Liver (tissue), 7 donors: ENCODE measurements at regions not wholly inside any gene's neighbourhood (a gene's known extent, or its start where the extent isn't known, plus 50 kb on each side); places are given as distances from the start of the nearest gene placed in this dataset.

Experiments used
- DNase-seq: peaks from one replicate; pipeline ENCODE4 v3.0.0-alpha.2; 2017; ENCODE audit warnings: low spot score
- H3K27ac ChIP-seq, 2 donors: one replicate each; pipeline ENCODE4 v1.7.0; 2013; ENCODE audit warnings: inconsistent platforms in 2 of 2, low read length in 2 of 2, control low read depth in 1 of 2, low read depth in 1 of 2, mild to moderate bottlenecking in 1 of 2
- H3K27me3 ChIP-seq, 4 donors: one replicate each; pipeline versions ENCODE4 v1.6.1 to v1.7.0; 2013; ENCODE audit warnings: low read length in 3 of 4, inconsistent platforms in 1 of 4, mild to moderate bottlenecking in 1 of 4, moderate library complexity in 1 of 4; ENCODE audit not compliant: control insufficient read depth in 4 of 4, insufficient read depth in 4 of 4
- H3K36me3 ChIP-seq, 4 donors: one replicate each; pipeline versions ENCODE4 v1.6.1 to v1.7.0; 2013; ENCODE audit warnings: low read length in 3 of 4, mild to moderate bottlenecking in 3 of 4, low read depth in 1 of 4, moderate library complexity in 1 of 4; ENCODE audit not compliant: control insufficient read depth in 4 of 4, insufficient read depth in 3 of 4
- H3K4me1 ChIP-seq, 4 donors: one replicate each; pipeline versions ENCODE4 v1.6.1 to v1.7.0; 2013; ENCODE audit warnings: low read length in 3 of 4, mild to moderate bottlenecking in 3 of 4, moderate library complexity in 1 of 4; ENCODE audit not compliant: control insufficient read depth in 4 of 4, insufficient read depth in 4 of 4
- H3K4me3 ChIP-seq, 3 donors: one replicate each; pipeline versions ENCODE4 v1.6.1 to v1.7.0; 2013; ENCODE audit warnings: low read length in 3 of 3, control low read depth in 1 of 3, low read depth in 1 of 3, mild to moderate bottlenecking in 1 of 3
- H3K9ac ChIP-seq, 2 donors: one replicate each; pipeline ENCODE4 v1.7.0; 2013; ENCODE audit warnings: low read length in 2 of 2, mild to moderate bottlenecking in 2 of 2, moderate library complexity in 2 of 2, control low read depth in 1 of 2, low read depth in 1 of 2
- H3K9me3 ChIP-seq, 4 donors: one replicate each; pipeline versions ENCODE4 v1.6.1 to v1.7.0; 2013; ENCODE audit warnings: low read length in 3 of 4; ENCODE audit not compliant: control insufficient read depth in 4 of 4
- EGR1 ChIP-seq, 2 donors: IDR thresholded peaks; 2 replicates each; pipeline ENCODE4 v1.6.1; 2016 to 2018; ENCODE audit warnings: antibody characterized with exemption in 2 of 2, low read depth in 2 of 2
- GABPA ChIP-seq, 2 donors: IDR thresholded peaks in 1 of 2; conservative IDR thresholded peaks in 1 of 2; 2 replicates each; pipeline ENCODE4 v1.6.1; 2016; ENCODE audit warnings: antibody characterized with exemption in 2 of 2, mild to moderate bottlenecking in 1 of 2, moderate library complexity in 1 of 2
- HNF4A ChIP-seq, 2 donors: conservative IDR thresholded peaks; 2 replicates each; pipeline ENCODE4 v1.6.1; 2016; ENCODE audit warnings: antibody characterized with exemption in 2 of 2, mild to moderate bottlenecking in 2 of 2
- HNF4G ChIP-seq: IDR thresholded peaks from 2 replicates; pipeline ENCODE4 v1.6.1; 2016; ENCODE audit warnings: antibody characterized with exemption
- JUND ChIP-seq, 2 donors: IDR thresholded peaks; 2 replicates each; pipeline ENCODE4 v1.6.1; 2016; ENCODE audit warnings: antibody characterized with exemption in 2 of 2
- NR2F2 ChIP-seq: IDR thresholded peaks from 2 replicates; pipeline ENCODE4 v1.6.1; 2016; ENCODE audit warnings: antibody characterized with exemption
- RAD21 ChIP-seq, 2 donors: IDR thresholded peaks; 2 replicates each; pipeline ENCODE4 v1.6.1; 2016; ENCODE audit warnings: antibody characterized with exemption in 2 of 2, mild to moderate bottlenecking in 2 of 2
- RXRA ChIP-seq, 2 donors: IDR thresholded peaks; 2 replicates each; pipeline ENCODE4 v1.6.1; 2017 to 2018; ENCODE audit warnings: antibody characterized with exemption in 2 of 2, mild to moderate bottlenecking in 1 of 2
- TAF1 ChIP-seq: conservative IDR thresholded peaks from 2 replicates; pipeline ENCODE4 v1.6.1; 2016; ENCODE audit warnings: antibody characterized with exemption, mild to moderate bottlenecking
- YY1 ChIP-seq: IDR thresholded peaks from 2 replicates; pipeline ENCODE4 v1.6.1; 2016; ENCODE audit warnings: antibody characterized with exemption, mild to moderate bottlenecking
- WGBS: extraction: QIAGEN DNeasy Blood & Tissue Kit; methylation state at CpG from one replicate; pipeline ENCODE4 v1.1.7; 2013; 5-methylcytosine and 5-hydroxymethylcytosine counted together
- TF ChIP-seq, protein P1 (sequence below): IDR thresholded peaks from 2 replicates; pipeline ENCODE4 v1.6.1; 2016; ENCODE audit warnings: antibody characterized with exemption
- TF ChIP-seq, protein P2 (sequence below): IDR thresholded peaks from 2 replicates; pipeline ENCODE4 v1.6.1; 2016; ENCODE audit warnings: antibody characterized with exemption, mild to moderate bottlenecking
- TF ChIP-seq, protein P3 (sequence below): IDR thresholded peaks from 2 replicates; pipeline ENCODE4 v1.6.1; 2016; ENCODE audit warnings: antibody characterized with exemption
- donor health status: healthy.
- donor health status: healthy.
- donor health status: healthy.
- donor health status: healthy.

DNA sequence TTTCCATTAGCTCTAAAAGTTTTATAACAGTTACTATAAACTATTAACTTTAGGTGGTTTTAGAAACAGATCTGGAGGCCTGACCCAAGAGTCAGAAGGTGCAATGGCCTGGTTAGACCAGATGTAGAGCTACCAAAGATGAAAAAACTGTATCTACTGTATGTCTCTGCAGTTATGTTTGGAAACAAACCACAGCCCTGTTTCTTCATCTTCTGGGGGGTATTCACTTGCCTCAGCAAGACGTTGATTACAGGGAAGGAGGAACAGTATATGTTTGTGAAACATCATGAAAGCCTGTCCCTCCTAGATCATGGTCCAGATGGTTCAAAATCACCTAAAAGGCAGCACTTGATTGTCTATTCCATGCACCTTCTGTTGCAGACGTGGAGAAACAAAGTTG, 220.2 kb downstream of the SUCLG1 start:
- 52% methylated on average over 2 of the region's 2 CpGs for WGBS
- H3K27ac ChIP-seq: no peak overlapping the region
- no peak overlapping the region for H3K9ac ChIP-seq
- H3K4me3 ChIP-seq: no peak overlapping the region
- H3K9me3 ChIP-seq: no peaks in the 10 kb centered on the region
- peaks cover 0 to 3% (median 0%) of the 10 kb centered on the region in 4 donors for H3K27me3 ChIP-seq
- no peaks in the 10 kb centered on the region for H3K4me1 ChIP-seq
- H3K36me3 ChIP-seq: no peaks in the 10 kb centered on the region
- TF ChIP-seq TAF1 (no peak), HNF4G (no peak), JUND (IDR thresholded peaks at IDR 0.05) (no peak), HNF4A (conservative IDR thresholded peaks at IDR 0.05) (no peak), RXRA (IDR thresholded peaks at IDR 0.05) (no peak), EGR1 (IDR thresholded peaks at IDR 0.05; ENCODE audit: low read depth in 2 of 2) (no peak), YY1 (no peak), NR2F2 (no peak)
- TF ChIP-seq, protein P1, sequence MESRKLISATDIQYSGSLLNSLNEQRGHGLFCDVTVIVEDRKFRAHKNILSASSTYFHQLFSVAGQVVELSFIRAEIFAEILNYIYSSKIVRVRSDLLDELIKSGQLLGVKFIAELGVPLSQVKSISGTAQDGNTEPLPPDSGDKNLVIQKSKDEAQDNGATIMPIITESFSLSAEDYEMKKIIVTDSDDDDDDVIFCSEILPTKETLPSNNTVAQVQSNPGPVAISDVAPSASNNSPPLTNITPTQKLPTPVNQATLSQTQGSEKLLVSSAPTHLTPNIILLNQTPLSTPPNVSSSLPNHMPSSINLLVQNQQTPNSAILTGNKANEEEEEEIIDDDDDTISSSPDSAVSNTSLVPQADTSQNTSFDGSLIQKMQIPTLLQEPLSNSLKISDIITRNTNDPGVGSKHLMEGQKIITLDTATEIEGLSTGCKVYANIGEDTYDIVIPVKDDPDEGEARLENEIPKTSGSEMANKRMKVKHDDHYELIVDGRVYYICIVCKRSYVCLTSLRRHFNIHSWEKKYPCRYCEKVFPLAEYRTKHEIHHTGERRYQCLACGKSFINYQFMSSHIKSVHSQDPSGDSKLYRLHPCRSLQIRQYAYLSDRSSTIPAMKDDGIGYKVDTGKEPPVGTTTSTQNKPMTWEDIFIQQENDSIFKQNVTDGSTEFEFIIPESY: no peak
- no peak for DNase-seq

DNA sequence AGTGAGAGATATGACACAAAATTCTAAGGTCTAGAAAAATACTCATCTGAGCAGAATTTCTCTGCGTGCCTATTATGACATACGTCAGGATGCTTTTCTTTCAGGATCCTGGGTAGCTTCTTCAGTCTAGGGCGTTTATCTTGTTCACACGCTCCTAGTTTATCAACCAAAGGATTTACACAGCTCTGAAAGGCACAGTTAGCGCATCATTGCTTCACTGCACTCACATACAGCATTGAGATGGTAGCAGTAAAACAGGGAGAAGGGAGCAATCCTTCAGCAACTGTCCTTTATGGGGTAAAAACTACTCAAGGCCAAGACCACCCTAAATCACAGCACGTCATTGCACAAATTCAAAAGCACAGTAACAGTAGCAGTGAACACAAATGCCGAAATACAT, 222.8 kb downstream of the SUCLG1 start:
- TF ChIP-seq GABPA (IDR thresholded peaks at IDR 0.05 in 1 of 2, conservative IDR thresholded peaks at IDR 0.05 in 1 of 2) (no peak), EGR1 (IDR thresholded peaks at IDR 0.05; ENCODE audit: low read depth in 2 of 2) (no peak), RXRA (IDR thresholded peaks at IDR 0.05) (no peak), RAD21 (IDR thresholded peaks at IDR 0.05) (no peak), JUND (IDR thresholded peaks at IDR 0.05) (no peak), HNF4G (no peak), NR2F2 (no peak)
- TF ChIP-seq, protein P1: no peak
- TF ChIP-seq, protein P2, sequence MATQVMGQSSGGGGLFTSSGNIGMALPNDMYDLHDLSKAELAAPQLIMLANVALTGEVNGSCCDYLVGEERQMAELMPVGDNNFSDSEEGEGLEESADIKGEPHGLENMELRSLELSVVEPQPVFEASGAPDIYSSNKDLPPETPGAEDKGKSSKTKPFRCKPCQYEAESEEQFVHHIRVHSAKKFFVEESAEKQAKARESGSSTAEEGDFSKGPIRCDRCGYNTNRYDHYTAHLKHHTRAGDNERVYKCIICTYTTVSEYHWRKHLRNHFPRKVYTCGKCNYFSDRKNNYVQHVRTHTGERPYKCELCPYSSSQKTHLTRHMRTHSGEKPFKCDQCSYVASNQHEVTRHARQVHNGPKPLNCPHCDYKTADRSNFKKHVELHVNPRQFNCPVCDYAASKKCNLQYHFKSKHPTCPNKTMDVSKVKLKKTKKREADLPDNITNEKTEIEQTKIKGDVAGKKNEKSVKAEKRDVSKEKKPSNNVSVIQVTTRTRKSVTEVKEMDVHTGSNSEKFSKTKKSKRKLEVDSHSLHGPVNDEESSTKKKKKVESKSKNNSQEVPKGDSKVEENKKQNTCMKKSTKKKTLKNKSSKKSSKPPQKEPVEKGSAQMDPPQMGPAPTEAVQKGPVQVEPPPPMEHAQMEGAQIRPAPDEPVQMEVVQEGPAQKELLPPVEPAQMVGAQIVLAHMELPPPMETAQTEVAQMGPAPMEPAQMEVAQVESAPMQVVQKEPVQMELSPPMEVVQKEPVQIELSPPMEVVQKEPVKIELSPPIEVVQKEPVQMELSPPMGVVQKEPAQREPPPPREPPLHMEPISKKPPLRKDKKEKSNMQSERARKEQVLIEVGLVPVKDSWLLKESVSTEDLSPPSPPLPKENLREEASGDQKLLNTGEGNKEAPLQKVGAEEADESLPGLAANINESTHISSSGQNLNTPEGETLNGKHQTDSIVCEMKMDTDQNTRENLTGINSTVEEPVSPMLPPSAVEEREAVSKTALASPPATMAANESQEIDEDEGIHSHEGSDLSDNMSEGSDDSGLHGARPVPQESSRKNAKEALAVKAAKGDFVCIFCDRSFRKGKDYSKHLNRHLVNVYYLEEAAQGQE: no peak
- TF ChIP-seq, protein P3, sequence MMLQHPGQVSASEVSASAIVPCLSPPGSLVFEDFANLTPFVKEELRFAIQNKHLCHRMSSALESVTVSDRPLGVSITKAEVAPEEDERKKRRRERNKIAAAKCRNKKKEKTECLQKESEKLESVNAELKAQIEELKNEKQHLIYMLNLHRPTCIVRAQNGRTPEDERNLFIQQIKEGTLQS: no peak
- WGBS: 87% methylated on average over 7 of the region's 7 CpGs
- DNase-seq: no peak
- H3K36me3 ChIP-seq: no peaks in the 10 kb centered on the region
- H3K27me3 ChIP-seq: peaks cover 0 to 3% (median 0%) of the 10 kb centered on the region in 4 donors
- H3K4me1 ChIP-seq: no peaks in the 10 kb centered on the region
- H3K4me3 ChIP-seq: no peak overlapping the region
- no peak overlapping the region for H3K9ac ChIP-seq
- no peaks in the 10 kb centered on the region for H3K9me3 ChIP-seq
- no peak overlapping the region for H3K27ac ChIP-seq
